ENCODE measurements at regions not wholly inside any gene's neighbourhood (a gene's known extent, or its start where the extent isn't known, plus 50 kb on each side); places are given as distances from the start of the nearest gene placed in this dataset.

DNA sequence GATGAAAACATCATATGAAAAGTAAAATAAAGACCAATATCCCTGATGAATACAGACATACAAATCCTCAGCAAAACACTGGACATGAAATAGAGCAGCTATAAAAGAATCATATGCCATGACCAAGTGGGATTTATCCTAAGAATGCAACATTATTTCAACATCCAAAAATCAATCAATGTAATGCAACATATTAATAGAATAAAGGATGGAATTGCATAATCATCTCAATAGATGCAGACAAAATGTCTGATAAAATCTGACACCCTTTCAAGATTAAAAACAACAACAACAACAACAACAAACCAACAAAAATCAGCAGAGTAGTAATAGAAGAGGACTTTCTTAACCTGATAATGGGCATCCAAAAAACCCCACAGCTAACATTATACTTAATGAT is 63.8 kb upstream of the IL1R1 start:
- DNase-seq (ENCODE audit: low spot score) = no peak

- no peak for DNase-seq (ENCODE audit: low spot score)
Measured at GRCh38 chr2:102080451-102081242, 61.9 kb upstream of the IL1R1 start.

DNA sequence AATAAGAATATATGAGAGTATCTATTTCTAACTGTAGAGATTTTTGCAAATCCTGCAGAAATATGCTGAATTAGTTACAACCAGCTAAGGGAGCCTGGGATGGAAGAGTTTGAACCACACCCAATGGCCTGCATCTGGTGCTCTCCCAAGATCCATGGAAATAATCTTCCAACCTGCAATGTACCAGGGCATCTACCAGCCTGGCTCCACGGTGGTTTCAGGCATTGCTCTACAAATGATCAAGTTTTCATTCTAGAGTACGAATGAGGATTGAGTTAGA is 61.4 kb upstream of the IL1R1 start:
- DNase-seq (ENCODE audit: low spot score) = no peak

DNA sequence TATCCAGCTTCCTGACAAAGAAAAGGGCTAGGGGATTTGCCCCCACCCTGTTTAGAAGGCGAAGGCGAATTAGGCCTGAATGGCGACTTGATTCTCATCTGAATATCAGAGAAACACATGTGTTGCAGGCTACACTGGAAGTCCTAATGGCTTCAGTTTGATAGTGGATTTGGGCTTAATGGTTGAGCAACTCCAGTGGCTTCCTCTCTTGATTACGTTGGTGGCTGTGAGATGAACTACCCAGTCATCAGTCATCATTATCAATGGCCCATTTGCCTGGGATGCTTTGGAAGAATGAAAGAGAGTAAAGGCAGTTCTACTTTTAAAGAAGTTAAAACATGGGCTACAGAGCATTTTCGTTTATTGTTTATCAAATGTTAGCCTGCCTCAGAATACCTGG is 60.9 kb upstream of the IL1R1 start:
- no peak for DNase-seq (ENCODE audit: low spot score)

GRCh38 chr2:102082571-102083392 is 59.8 kb upstream of the IL1R1 start:
- peak; percentile 71 for DNase-seq (ENCODE audit: low spot score)

GRCh38 chr2:102083393-102083703 is 59.2 kb upstream of the IL1R1 start:
- no peak for DNase-seq (ENCODE audit: low spot score)

- DNase-seq (ENCODE audit: low spot score) = no peak
Measured at GRCh38 chr2:102084651-102085050, 57.9 kb upstream of the IL1R1 start.

GRCh38 chr2:102085238-102085637 is 57.3 kb upstream of the IL1R1 start:
- DNase-seq (ENCODE audit: low spot score) = no peak

- DNase-seq (ENCODE audit: low spot score) = no peak
Measured at GRCh38 chr2:102086150-102086872, 56.2 kb upstream of the IL1R1 start.

GRCh38 chr2:102091121-102091520 is 51.4 kb upstream of the IL1R1 start:
- DNase-seq (ENCODE audit: low spot score) = no peak

- no peak for DNase-seq (ENCODE audit: low spot score)
Measured at GRCh38 chr2:102091908-102092307, 50.6 kb upstream of the IL1R1 start.

- DNase-seq (ENCODE audit: low spot score) = no peak
Measured at GRCh38 chr2:102092535-102092934, 50.0 kb upstream of the IL1R1 start.
